NT2/D1 (cell line): ENCODE measurements at regions not wholly inside any gene's neighbourhood (a gene's known extent, or its start where the extent isn't known, plus 50 kb on each side); places are given as distances from the start of the nearest gene placed in this dataset.

Experiments
- YY1 ChIP-seq: IDR thresholded peaks from 2 replicates; pipeline ENCODE4 v1.6.1; 2011; ENCODE audit not compliant: insufficient read length, insufficient read depth
- ZNF274 ChIP-seq: IDR thresholded peaks from 2 replicates; pipeline ENCODE4 v1.6.1; 2011; ENCODE audit warnings: mild to moderate bottlenecking, low read depth, low read length

- no peak for TF ChIP-seq YY1
- no peak for TF ChIP-seq ZNF274
Measured at GRCh38 chr7:32639122-32639521, 143.8 kb downstream of the AVL9 start.
